ENCODE measurements at regions not wholly inside any gene's neighbourhood (a gene's known extent, or its start where the extent isn't known, plus 50 kb on each side); places are given as distances from the start of the nearest gene placed in this dataset.

- in situ Hi-C loops (cut with HindIII; ENCODE audit: low sequenced_read_pairs) = no loop called here
Measured at GRCh38 chr11:70873736-70874412, 378.5 kb downstream of the SHANK2 start.

DNA sequence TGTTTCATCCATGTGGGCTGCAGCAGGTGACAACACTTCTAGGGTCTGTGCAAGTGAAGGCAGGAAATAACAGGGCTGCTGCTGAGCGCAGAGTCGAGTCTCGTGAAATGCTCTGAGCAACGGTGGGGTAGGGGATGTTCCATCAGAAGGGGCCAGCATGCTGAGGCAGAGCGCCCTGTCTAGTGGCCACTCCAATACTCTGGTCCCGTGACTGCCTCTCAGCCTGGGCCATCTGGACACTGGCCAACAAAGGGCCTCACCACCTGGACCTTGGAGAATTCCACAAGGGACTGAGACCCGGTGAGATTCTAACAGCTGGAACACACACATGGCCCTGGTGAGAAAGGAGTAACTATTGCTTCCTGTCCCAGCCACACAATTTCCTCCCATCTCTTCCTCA lies 375.7 kb downstream of the SHANK2 start:
- in situ Hi-C loops (cut with HindIII; ENCODE audit: low sequenced_read_pairs) = no loop called here

- in situ Hi-C loops (cut with HindIII; ENCODE audit: low sequenced_read_pairs) = no loop called here
Measured at GRCh38 chr11:70877151-70877550, 375.2 kb downstream of the SHANK2 start.

DNA sequence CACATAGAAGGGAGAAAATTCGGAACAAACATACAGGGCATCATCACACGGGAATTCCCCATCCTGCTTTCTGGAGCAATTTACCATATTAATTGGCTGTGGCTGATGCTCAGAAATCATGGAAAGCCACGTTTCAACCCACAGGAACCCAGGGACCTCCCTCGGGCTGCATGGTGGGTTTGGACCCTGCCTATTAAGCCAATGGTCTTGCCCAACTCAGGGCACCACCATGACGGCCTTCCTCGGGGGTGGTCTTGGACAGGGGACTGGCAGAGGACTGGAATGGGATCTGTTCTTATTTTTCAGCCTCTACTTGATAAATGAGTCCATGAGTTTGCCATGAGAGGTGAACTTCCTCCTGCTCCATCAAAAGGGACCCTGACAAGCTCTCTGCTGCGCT lies 374.0 kb downstream of the SHANK2 start:
- in situ Hi-C loops (cut with HindIII; ENCODE audit: low sequenced_read_pairs) = no loop called here

- in situ Hi-C loops (cut with HindIII; ENCODE audit: low sequenced_read_pairs) = no loop called here
Measured at GRCh38 chr11:70879601-70880285, 372.6 kb downstream of the SHANK2 start.

GRCh38 chr11:70880416-70880815 lies 372.0 kb downstream of the SHANK2 start:
- in situ Hi-C loops (cut with HindIII; ENCODE audit: low sequenced_read_pairs) = no loop called here

GRCh38 chr11:70881948-70882715 lies 370.2 kb downstream of the SHANK2 start:
- in situ Hi-C loops (cut with HindIII; ENCODE audit: low sequenced_read_pairs) = no loop called here

DNA sequence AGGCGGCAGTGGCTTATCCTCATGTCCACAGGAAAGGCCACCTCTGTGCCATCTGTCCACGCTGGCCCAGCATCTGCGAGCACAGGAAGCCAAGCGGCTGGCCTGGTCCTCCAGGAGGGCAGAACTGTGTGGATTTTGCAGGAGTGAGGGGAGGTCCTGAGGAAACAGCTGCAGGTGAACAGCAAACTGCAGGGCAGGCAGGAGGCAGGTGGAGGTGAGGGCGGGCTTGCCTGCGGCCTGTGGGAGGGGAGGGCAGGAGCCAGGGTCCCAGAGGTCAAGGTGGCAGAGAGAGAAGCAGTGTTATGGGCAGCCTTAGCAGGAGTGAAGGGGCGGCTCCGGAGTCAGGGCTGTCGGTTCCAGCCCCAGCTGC lies 369.7 kb downstream of the SHANK2 start:
- in situ Hi-C loops (cut with HindIII; ENCODE audit: low sequenced_read_pairs) = no loop called here

DNA sequence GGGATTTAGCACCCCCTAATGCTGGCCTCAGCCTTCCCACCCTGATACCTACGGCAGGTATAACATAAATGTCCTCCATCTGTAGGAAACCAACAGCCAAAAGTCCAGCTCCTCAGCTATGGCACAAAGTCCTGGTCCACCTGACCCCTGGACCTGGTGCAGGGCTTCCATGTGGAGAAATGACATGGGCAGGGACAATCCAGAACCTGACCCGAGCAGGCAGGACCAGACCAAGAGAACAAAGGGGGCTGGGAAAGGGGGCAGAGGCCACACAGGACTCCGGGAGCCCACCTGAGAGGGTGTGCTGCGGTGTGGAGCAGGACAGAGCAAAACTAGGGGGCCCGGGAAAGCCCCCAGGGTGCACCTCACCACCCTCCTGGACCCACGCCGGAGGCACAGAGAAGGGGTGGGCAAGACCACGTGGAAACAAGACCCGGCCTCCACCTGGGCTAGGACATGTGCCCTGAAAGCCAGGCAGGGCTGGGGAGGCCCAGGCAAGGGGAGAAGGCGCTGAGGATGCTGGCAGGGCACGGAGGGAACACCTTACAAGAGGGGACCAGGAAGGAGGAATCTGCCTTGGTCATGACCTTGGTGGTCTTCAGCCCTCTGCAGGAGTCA lies 368.9 kb downstream of the SHANK2 start:
- in situ Hi-C loops (cut with HindIII; ENCODE audit: low sequenced_read_pairs) = no loop called here

GRCh38 chr11:70883973-70884623 lies 368.3 kb downstream of the SHANK2 start:
- in situ Hi-C loops (cut with HindIII; ENCODE audit: low sequenced_read_pairs) = no loop called here

DNA sequence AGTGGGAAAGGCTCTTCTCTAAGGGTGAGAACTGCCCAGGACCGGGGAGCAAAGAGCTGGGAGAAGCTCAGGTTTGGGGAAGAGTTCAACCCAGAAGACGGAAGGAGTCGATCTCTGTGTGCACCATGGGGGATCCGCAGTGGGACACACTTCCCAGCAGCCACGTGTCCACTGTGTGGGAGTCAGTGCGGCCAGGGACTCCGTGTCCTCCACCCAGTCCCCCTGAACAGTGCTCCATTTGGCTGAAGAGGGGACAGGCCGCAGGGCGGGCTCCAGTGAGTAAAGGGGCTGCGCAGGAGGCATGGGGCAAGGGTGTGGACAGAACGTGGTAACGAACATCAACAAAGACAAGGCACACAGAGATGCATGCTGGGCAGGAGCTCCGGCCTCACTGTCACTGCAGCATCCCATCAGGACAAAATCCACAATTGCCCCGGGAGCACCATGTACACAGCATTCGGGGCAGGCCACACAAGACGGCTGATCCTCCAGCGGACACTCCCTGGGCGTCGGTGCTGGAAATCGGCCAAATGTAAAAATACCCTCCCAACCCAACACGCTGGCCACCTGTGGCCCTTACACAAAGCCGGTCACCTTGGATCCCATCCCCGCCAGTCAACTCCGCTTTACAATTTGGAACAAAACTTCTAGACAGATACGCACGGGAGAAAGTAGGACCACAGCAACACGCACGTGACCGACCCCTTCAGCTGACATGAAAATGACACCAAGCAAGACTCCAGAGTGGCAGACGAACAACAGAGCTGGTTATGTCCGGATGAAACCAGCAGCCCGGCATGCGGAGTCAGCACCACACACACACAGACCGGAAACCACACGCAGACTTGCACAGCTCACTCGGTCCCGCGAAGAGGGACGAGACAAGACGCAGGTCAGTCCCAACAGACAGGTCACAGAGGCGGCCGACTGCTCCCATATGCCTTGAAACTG lies 366.8 kb downstream of the SHANK2 start:
- in situ Hi-C loops (cut with HindIII; ENCODE audit: low sequenced_read_pairs) = no loop called here

DNA sequence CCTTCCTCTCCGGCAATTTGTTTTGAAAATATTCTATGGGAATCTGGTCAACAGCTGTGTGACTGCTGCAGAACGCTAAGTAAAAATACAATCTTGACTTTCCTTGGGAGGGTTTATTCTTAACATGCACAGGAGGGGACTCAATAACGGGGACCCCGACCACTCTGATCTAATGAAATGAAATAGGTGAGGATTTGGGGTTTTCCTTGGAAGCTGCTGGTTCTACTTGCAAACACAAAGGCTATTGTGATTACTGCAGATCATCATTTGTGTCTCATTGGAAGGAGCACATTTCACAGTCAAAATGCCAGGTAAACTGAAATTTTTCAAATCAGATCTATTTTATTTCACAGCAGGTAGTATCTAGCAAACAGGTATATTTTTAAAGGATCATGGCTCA lies 366.1 kb downstream of the SHANK2 start:
- in situ Hi-C loops (cut with HindIII; ENCODE audit: low sequenced_read_pairs) = no loop called here

DNA sequence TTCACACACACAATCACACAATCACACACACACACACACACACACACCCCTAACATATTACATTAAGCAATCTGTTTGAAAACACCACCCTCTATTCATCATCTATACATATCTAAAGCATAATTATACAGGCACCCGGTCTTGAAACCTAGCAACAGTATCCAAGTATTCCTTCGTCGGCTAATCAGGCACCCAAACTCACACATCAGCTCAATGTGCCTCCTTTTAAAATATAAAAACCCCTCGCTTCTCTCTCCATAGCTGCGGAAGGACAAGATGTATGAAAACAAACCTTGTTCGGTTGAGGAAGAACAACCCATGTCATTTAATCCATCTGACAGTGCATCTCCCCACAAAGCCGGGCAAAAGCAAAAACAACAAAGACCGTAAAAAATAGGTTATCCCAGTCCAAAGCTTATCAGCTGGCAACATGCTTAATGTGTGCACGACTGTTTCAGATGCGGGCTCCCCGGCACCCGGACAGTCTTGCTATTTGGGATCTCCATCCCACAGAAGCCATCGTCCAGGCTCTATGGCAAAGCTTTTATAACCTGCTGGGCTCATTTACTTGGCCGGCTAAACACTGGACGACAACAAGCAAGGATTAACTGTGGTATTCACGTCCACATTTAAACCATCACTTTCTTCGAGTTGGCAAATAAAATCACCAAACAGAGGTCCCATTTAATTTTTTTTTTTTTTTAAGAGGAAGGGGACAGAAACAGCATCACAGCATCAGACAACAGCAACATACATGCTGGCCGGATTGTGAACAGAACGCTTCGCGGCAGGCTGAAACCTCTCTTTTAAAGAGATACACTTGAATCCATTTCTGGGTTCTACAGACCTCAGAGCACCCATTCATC lies 365.5 kb downstream of the SHANK2 start:
- in situ Hi-C loops (cut with HindIII; ENCODE audit: low sequenced_read_pairs) = no loop called here

DNA sequence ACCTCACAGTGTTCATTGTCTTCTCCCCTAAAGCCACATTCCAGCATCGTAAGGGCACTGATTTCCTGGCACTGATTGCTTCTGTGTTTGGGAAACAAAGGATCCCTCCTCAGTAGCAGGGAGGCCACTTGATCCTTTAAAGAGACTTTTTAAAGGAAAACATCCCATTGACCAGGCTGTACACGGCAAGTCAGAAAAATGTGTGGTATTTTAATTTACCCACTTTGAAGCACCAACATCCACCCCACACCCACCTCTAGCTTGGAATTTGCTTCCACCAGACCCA lies 364.9 kb downstream of the SHANK2 start:
- in situ Hi-C loops (cut with HindIII; ENCODE audit: low sequenced_read_pairs) = no loop called here

GRCh38 chr11:70888061-70888460 lies 364.3 kb downstream of the SHANK2 start:
- in situ Hi-C loops (cut with HindIII; ENCODE audit: low sequenced_read_pairs) = no loop called here

- in situ Hi-C loops (cut with HindIII; ENCODE audit: low sequenced_read_pairs) = no loop called here
Measured at GRCh38 chr11:70889411-70889810, 363.0 kb downstream of the SHANK2 start.

GRCh38 chr11:70891844-70892380 lies 360.5 kb downstream of the SHANK2 start:
- in situ Hi-C loops (cut with HindIII; ENCODE audit: low sequenced_read_pairs) = no loop called here

DNA sequence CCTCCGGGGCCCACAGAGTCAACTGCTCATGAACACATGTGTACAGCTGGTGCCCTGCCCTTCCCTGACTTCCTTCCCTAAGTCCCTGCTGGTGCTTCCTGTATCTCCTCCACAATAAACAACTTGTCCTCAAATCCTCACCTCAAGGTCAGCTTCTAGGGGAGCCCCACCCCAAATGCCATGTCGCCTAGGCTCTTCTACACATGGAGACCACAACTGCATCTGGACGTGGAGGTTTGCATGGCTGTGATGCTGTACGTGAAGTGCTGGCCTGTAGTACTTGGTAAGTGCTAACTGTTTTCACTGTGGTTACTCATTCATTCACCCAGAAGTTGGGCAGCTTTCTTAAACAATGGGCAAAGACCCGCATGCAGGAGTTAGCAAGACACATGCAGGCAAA lies 359.5 kb downstream of the SHANK2 start:
- in situ Hi-C loops (cut with HindIII; ENCODE audit: low sequenced_read_pairs) = no loop called here
